K562 (cell line): ENCODE measurements at regions not wholly inside any gene's neighbourhood (a gene's known extent, or its start where the extent isn't known, plus 50 kb on each side); places are given as distances from the start of the nearest gene placed in this dataset.
A peak's percentile ranks its signal among the peaks of the same experiment; 100 is the strongest.

Experiments used
- ATAC-seq: fragments of 200-7000 bp; cut with Tn5 transposase; 3 replicates; pipeline ENCODE4 v1.9.1; 2020; ENCODE audit warnings: moderate library complexity
- BruUV-seq: library from RNA; stranded (reverse); fragments of 400-500 nt; replicated peaks from 2 replicates; lab custom pipeline; 2021; lab: Mats Ljungman, UMichigan
- CTCF ChIA-PET: fragments of 300-600 bp; formaldehyde crosslinking; extraction: SDS; loops from one replicate; lab custom pipeline; 2021; ENCODE audit warnings: low intra/inter-chr PET ratio; lab: Yijun Ruan, JAX
- POLR2A ChIA-PET: fragments of 300-600, 350-650 bp; sonication (Branson Sonifier 250); formaldehyde crosslinking; extraction: SDS; loops from one replicate; lab custom pipeline; 2021; ENCODE audit warnings: antibody characterized with exemption, inconsistent platforms; lab: Yijun Ruan, JAX
- DNase-seq, 4 experiments: peaks; one replicate each; pipeline versions ENCODE4 v3.0.0 to v3.0.0-alpha.2; 2011 to 2018; ENCODE audit warnings: low spot score in 3 of 4, mixed read lengths in 3 of 4; ENCODE audit errors: extremely low read depth in 1 of 4
- FAIRE-seq: peaks from 2 replicates; lab custom pipeline; 2011; peaks lifted over from hg19 to GRCh38; lab: Jason Lieb, UNC
- H2AFZ ChIP-seq: 2 replicates; pipeline ENCODE4 v1.6.0; 2011; ENCODE audit warnings: low read depth, low read length, control low read depth, inconsistent platforms
- H3K27ac ChIP-seq: fragments of 200-600 bp; 3 replicates; pipeline ENCODE4 v1.8.0; 2011; ENCODE audit warnings: low read depth, mild to moderate bottlenecking, control low read depth, inconsistent platforms, low read length, moderate library complexity, mixed read lengths; ENCODE audit errors: extremely low read depth
- H3K27me3 ChIP-seq, 2 experiments: fragments of 300-600 bp in 1 of 2; 2 replicates in 1 of 2; 3 replicates in 1 of 2; pipeline versions ENCODE4 v1.6.0 to v1.8.0; 2011; ENCODE audit warnings: inconsistent platforms in 2 of 2, low read length in 2 of 2, mild to moderate bottlenecking in 1 of 2, mixed read lengths in 1 of 2, moderate library complexity in 1 of 2; ENCODE audit not compliant: control insufficient read depth in 2 of 2, insufficient read depth in 2 of 2
- H3K36me3 ChIP-seq: fragments of 300-600 bp; 3 replicates; pipeline ENCODE4 v1.8.0; 2011; ENCODE audit warnings: mild to moderate bottlenecking, low read length, inconsistent platforms; ENCODE audit not compliant: control insufficient read depth, insufficient read depth
- H3K4me1 ChIP-seq, 2 experiments: fragments of 200-600 bp in 1 of 2; replicated peaks in 1 of 2; 2 replicates in 1 of 2; 3 replicates in 1 of 2; pipeline versions ENCODE4 v1.5.1 to v1.8.0; 2011; ENCODE audit warnings: inconsistent platforms in 2 of 2, low read length in 2 of 2, mild to moderate bottlenecking in 1 of 2, mixed read lengths in 1 of 2, moderate library complexity in 1 of 2; ENCODE audit not compliant: control insufficient read depth in 2 of 2, insufficient read depth in 2 of 2
- H3K4me2 ChIP-seq: 2 replicates; pipeline ENCODE4 v1.6.1; 2011; ENCODE audit warnings: low read length, control low read depth, inconsistent platforms, mixed read lengths; ENCODE audit not compliant: insufficient read depth
- H3K4me3 ChIP-seq: fragments of 200-600 bp; sonication (generic), shearing (Covaris generic); 2 replicates; pipeline ENCODE4 v1.5.1; 2016; ENCODE audit warnings: control low read depth, inconsistent platforms
- H3K79me2 ChIP-seq: fragments of 200-600 bp; 3 replicates; pipeline ENCODE4 v1.8.0; 2011; ENCODE audit warnings: low read length, inconsistent platforms; ENCODE audit not compliant: control insufficient read depth, insufficient read depth
- H3K9ac ChIP-seq, 2 experiments: 2 replicates each; pipeline versions ENCODE4 v1.6.0 to v1.6.1; 2011; ENCODE audit warnings: low read depth in 2 of 2, low read length in 2 of 2, control low read depth in 1 of 2, inconsistent platforms in 1 of 2, mild to moderate bottlenecking in 1 of 2, mixed read lengths in 1 of 2; ENCODE audit not compliant: insufficient read depth in 1 of 2
- H3K9me1 ChIP-seq: one replicate; pipeline ENCODE4 v1.6.0; 2011; ENCODE audit warnings: inconsistent platforms, mild to moderate bottlenecking, low read length, moderate library complexity; ENCODE audit not compliant: control insufficient read depth, insufficient read depth
- H3K9me3 ChIP-seq: replicated peaks from 2 replicates; pipeline ENCODE4 v1.5.1; 2011; ENCODE audit warnings: low read depth, low read length, inconsistent platforms; ENCODE audit not compliant: control insufficient read depth, insufficient read depth
- H4K20me1 ChIP-seq: replicated peaks from 2 replicates; pipeline ENCODE4 v1.6.1; 2011; ENCODE audit warnings: low read length, inconsistent platforms, mixed read lengths; ENCODE audit not compliant: control insufficient read depth, insufficient read depth
- CTBP1 ChIP-seq: fragments of 450-650 bp; IDR thresholded peaks from 2 replicates; pipeline ENCODE4 v1.6.1; 2016; ENCODE audit warnings: borderline replicate concordance
- ELF1 ChIP-seq: fragments of 200-800 bp; sonication (Bioruptor generic); IDR thresholded peaks from 2 replicates; pipeline ENCODE4 v1.6.1; 2016; ENCODE audit warnings: missing genetic modification characterization, missing compliant biosample characterization
- JUND ChIP-seq, 2 experiments: IDR thresholded peaks; 2 replicates in 1 of 2; 3 replicates in 1 of 2; pipeline ENCODE4 v1.6.1; 2011; ENCODE audit warnings: borderline replicate concordance in 2 of 2, low read depth in 2 of 2, low read length in 2 of 2, improper control_type of control experiment in 1 of 2, missing biosample characterization in 1 of 2, missing genetic modification characterization in 1 of 2, missing genetic modification reagents in 1 of 2
- LARP7 ChIP-seq: fragments of 450-650 bp; IDR thresholded peaks from 2 replicates; pipeline ENCODE4 v1.6.1; 2016
- SAP30 ChIP-seq: fragments of 200-600 bp; sonication (generic); IDR thresholded peaks from 2 replicates; pipeline ENCODE4 v1.6.1; 2012; ENCODE audit warnings: borderline replicate concordance, low read depth, mild to moderate bottlenecking, moderate library complexity, low read length, control low read depth, inconsistent platforms; ENCODE audit not compliant: insufficient read depth, poor library complexity, severe bottlenecking
- ZC3H11A ChIP-seq: IDR thresholded peaks from 2 replicates; pipeline ENCODE4 v1.6.1; 2012; ENCODE audit warnings: low read depth, low read length, improper control_type of control experiment
- ZNF146 ChIP-seq: IDR thresholded peaks from one replicate; pipeline ENCODE4 v1.6.1; 2018; ENCODE audit warnings: missing compliant biosample characterization; ENCODE audit not compliant: unreplicated experiment
- WGBS: fragments of 100-300 bp; shearing (Covaris generic); methylation state at CpG from one replicate; pipeline ENCODE4 v1.1.6; 2016; ENCODE audit warnings: low coverage, mixed read lengths; ENCODE audit not compliant: insufficient coverage; ENCODE audit errors: missing lambda C conversion rate; 5-methylcytosine and 5-hydroxymethylcytosine counted together
- in situ Hi-C: fragments of 300-500 bp; cut with MboI; formaldehyde crosslinking; loops from 4 replicates; pipeline ENCODE4 v1.15.0; 2018; ENCODE audit warnings: inconsistent platforms, mixed read lengths
- intact Hi-C: fragments of 100-400 bp; cut with micrococcal nuclease; formaldehyde crosslinking; loops from 2 replicates; pipeline ENCODE4 v1.14.2; 2022
- TF ChIP-seq, protein P1 (sequence below), 2 experiments: fragments of 450-650 bp; formaldehyde crosslinking in 1 of 2; IDR thresholded peaks; 2 replicates each; pipeline versions ENCODE4 v1.4.0 to v1.6.1; 2014 to 2020; ENCODE audit warnings: mild to moderate bottlenecking in 2 of 2, borderline replicate concordance in 1 of 2, low read depth in 1 of 2
- TF ChIP-seq, protein P2 (sequence below): fragments of 250-450 bp; sonication (Bioruptor Pico); IDR thresholded peaks from 2 replicates; pipeline ENCODE4 v1.8.0; 2021; ENCODE audit warnings: moderate library complexity, mild to moderate bottlenecking, inconsistent platforms

DNA sequence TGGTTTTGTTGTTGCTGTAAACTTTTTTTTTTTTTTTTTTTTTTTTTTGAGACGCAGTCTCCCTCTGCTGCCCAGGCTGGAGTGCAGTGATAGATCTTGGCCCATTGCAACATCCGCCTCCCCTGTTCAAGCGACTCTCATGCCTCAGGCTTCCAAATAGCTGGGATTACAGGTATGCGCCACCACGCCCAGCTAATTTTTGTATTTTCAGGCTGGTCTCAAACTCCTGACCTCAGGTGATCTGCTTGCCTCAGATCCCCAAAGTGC lies 78.9 kb upstream of the SLC45A1 start (continued):
- TF ChIP-seq ZC3H11A = no peak

DNA sequence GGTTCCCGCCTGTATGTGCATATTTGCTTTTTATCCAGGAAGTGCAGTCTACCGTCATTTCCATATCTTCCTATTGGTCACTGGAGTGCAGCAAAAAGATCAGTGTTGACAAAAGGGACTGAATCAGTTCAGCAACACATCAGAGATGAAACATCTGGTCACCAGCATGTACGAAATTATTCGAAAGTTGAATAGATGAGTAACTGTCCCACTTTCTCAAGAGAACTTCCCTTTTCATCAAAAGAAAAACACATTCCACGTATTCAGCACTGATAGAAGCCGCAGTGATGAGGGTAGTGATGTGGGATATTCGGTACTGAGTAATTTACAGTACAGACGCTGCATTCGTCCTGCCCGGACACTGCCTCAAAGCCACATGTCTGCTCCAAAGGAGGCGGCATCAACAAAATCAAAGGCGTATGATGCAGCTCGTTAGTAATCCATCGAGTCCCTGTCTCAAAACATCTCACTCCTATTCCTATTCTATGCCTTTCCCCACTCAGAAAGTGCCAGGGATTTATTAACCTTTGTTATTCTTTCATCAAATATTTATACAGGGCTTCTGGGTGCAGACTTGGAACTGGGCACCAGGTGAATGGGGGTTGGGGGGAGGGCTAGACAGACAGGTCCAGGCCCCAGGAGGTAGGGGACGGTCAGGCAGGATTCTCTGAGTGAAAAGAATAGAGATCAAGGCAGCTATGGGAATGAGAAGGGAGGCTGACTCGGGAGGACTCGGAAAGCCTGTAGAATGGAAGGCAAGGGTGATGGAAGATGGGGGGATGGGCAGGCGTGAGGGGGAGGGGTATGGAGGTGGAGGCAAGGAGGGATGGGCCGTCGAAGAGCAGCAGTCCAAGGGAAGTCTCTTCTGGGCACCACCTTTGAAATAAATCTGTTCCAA lies 79.5 kb upstream of the SLC45A1 start:
- no peak for DNase-seq
- no peaks in the 10 kb centered on the region for H3K36me3 ChIP-seq
- H3K4me2 ChIP-seq = no peak overlapping the region
- H3K9me3 ChIP-seq = no peaks in the 10 kb centered on the region
- ATAC-seq = no peak
- TF ChIP-seq JUND (IDR thresholded peaks at IDR 0.05; ENCODE audit: borderline replicate concordance, low read depth, low read length) = no peak
- TF ChIP-seq JUND (tag; IDR thresholded peaks at IDR 0.05; ENCODE audit: borderline replicate concordance, low read depth, low read length) = no peak
- no peak for TF ChIP-seq LARP7
- TF ChIP-seq, protein P1, sequence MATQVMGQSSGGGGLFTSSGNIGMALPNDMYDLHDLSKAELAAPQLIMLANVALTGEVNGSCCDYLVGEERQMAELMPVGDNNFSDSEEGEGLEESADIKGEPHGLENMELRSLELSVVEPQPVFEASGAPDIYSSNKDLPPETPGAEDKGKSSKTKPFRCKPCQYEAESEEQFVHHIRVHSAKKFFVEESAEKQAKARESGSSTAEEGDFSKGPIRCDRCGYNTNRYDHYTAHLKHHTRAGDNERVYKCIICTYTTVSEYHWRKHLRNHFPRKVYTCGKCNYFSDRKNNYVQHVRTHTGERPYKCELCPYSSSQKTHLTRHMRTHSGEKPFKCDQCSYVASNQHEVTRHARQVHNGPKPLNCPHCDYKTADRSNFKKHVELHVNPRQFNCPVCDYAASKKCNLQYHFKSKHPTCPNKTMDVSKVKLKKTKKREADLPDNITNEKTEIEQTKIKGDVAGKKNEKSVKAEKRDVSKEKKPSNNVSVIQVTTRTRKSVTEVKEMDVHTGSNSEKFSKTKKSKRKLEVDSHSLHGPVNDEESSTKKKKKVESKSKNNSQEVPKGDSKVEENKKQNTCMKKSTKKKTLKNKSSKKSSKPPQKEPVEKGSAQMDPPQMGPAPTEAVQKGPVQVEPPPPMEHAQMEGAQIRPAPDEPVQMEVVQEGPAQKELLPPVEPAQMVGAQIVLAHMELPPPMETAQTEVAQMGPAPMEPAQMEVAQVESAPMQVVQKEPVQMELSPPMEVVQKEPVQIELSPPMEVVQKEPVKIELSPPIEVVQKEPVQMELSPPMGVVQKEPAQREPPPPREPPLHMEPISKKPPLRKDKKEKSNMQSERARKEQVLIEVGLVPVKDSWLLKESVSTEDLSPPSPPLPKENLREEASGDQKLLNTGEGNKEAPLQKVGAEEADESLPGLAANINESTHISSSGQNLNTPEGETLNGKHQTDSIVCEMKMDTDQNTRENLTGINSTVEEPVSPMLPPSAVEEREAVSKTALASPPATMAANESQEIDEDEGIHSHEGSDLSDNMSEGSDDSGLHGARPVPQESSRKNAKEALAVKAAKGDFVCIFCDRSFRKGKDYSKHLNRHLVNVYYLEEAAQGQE (IDR thresholded peaks at IDR 0.05; ENCODE audit: borderline replicate concordance) = 0 out of 2 replicates have a peak, but pooled peaks have one; percentile 25
- TF ChIP-seq, protein P1 (CRISPR knock-in tag; IDR thresholded peaks at IDR 0.05; ENCODE audit: low read depth) = no peak
- no peak for TF ChIP-seq SAP30
- no peak for TF ChIP-seq ELF1
- TF ChIP-seq, protein P2, sequence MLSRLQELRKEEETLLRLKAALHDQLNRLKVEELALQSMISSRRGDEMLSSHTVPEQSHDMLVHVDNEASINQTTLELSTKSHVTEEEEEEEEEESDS = no peak
- TF ChIP-seq CTBP1 = peak; percentile 43; the same call in 1 of the 2 replicates
- TF ChIP-seq ZNF146 = no peak
- intact Hi-C loops = loop anchor here (5.0 kb wide), 1 partner anchor 201 kb away; no protein-coding TSS in a partner anchor
- ChIA-PET POLR2A (no interaction called here), CTCF (interaction anchor here (0.6 to 1.3 kb wide), 8 partner anchors 10 to 1441 kb away, joined by 3 to 13 read pairs (median 4); no protein-coding TSS in a partner anchor)
- H3K4me3 ChIP-seq = no peak overlapping the region
- no peaks in the 10 kb centered on the region for H3K79me2 ChIP-seq
- H3K9ac ChIP-seq = no peak overlapping the region
- no peaks in the 10 kb centered on the region for H4K20me1 ChIP-seq
- 4% methylated on average over 20 of the region's 20 CpGs for WGBS
- FAIRE-seq = peak; percentile 11
- no TSS peak for BruUV-seq
- in situ Hi-C loops = no loop called here
- no peaks in the 10 kb centered on the region for H3K9me1 ChIP-seq
- H3K4me1 ChIP-seq = no peaks in the 10 kb centered on the region; a peak in 1 of 5 replicates
- H3K27ac ChIP-seq = no peak overlapping the region
- peaks cover 27 to 56% of the 10 kb centered on the region in 2 experiments for H3K27me3 ChIP-seq
- no peak overlapping the region for H2AFZ ChIP-seq
